GM23248 (cell line): ENCODE measurements at regions not wholly inside any gene's neighbourhood (a gene's known extent, or its start where the extent isn't known, plus 50 kb on each side); places are given as distances from the start of the nearest gene placed in this dataset.

ENCODE experiments used
- DNase-seq: peaks from one replicate; pipeline ENCODE4 v3.0.0-alpha.2; 2015
- H2AFZ ChIP-seq: fragments of 200-600 bp; sonication (generic); 2 replicates; pipeline ENCODE4 v1.6.1; 2016; ENCODE audit warnings: antibody characterized with exemption
- H3F3A ChIP-seq: fragments of 200-600 bp; sonication (generic); 2 replicates; pipeline ENCODE4 v1.6.1; 2016; ENCODE audit warnings: mild to moderate bottlenecking, antibody characterized with exemption, mixed run types; ENCODE audit not compliant: insufficient read depth
- H3K27ac ChIP-seq: fragments of 200-600 bp; sonication (generic); 2 replicates; pipeline ENCODE4 v1.5.1; 2016; ENCODE audit warnings: mild to moderate bottlenecking
- H3K27me3 ChIP-seq: fragments of 200-600 bp; sonication (generic); replicated peaks from 2 replicates; pipeline ENCODE4 v1.6.1; 2016; ENCODE audit warnings: mild to moderate bottlenecking; ENCODE audit not compliant: insufficient read depth
- H3K36me3 ChIP-seq: fragments of 200-600 bp; sonication (generic); 2 replicates; pipeline ENCODE4 v1.6.1; 2016; ENCODE audit warnings: low read depth, mild to moderate bottlenecking
- H3K4me1 ChIP-seq: fragments of 200-600 bp; sonication (generic); 2 replicates; pipeline ENCODE4 v1.6.1; 2016; ENCODE audit warnings: mild to moderate bottlenecking; ENCODE audit not compliant: insufficient read depth
- H3K4me2 ChIP-seq: fragments of 200-600 bp; sonication (generic); one replicate; pipeline ENCODE4 v1.6.1; 2016; ENCODE audit warnings: mild to moderate bottlenecking; ENCODE audit not compliant: unreplicated experiment
- H3K4me3 ChIP-seq: fragments of 200-600 bp; sonication (generic); 2 replicates; pipeline ENCODE4 v1.5.1; 2016; ENCODE audit warnings: mild to moderate bottlenecking
- H3K79me2 ChIP-seq: fragments of 200-600 bp; sonication (generic); 2 replicates; pipeline ENCODE4 v1.6.1; 2016; ENCODE audit warnings: mild to moderate bottlenecking; ENCODE audit not compliant: insufficient read depth
- H3K9ac ChIP-seq: fragments of 200-600 bp; sonication (generic); 2 replicates; pipeline ENCODE4 v1.6.1; 2016; ENCODE audit warnings: mild to moderate bottlenecking
- H3K9me2 ChIP-seq: fragments of 200-600 bp; sonication (generic); 2 replicates; pipeline ENCODE4 v1.6.1; 2016; ENCODE audit warnings: mixed run types, mild to moderate bottlenecking, moderate library complexity; ENCODE audit not compliant: insufficient read depth
- H3K9me3 ChIP-seq: fragments of 200-600 bp; sonication (generic); one replicate; pipeline ENCODE4 v1.6.1; 2017; ENCODE audit warnings: low read depth
- H4K20me1 ChIP-seq: fragments of 200-600 bp; sonication (generic); 2 replicates; pipeline ENCODE4 v1.6.0; 2016; ENCODE audit not compliant: insufficient read depth
- EZH2 ChIP-seq: fragments of 200-600 bp; sonication (generic); IDR thresholded peaks from 2 replicates; pipeline ENCODE4 v1.6.1; 2018; ENCODE audit warnings: antibody characterized with exemption, mild to moderate bottlenecking; ENCODE audit not compliant: insufficient read depth, poor library complexity, severe bottlenecking
- EZH2phosphoT487 ChIP-seq: fragments of 200-600 bp; sonication (generic); IDR thresholded peaks from 2 replicates; pipeline ENCODE4 v1.6.1; 2018; ENCODE audit warnings: antibody characterized with exemption, moderate library complexity, mild to moderate bottlenecking, low read depth; ENCODE audit not compliant: insufficient read depth
- WGBS, 2 experiments: methylation state at CpG; one replicate each; pipeline ENCODE4 v1.1.6; 2015 to 2017; ENCODE audit warnings: low lambda C conversion rate in 2 of 2, low coverage in 1 of 2; ENCODE audit errors: missing lambda C conversion rate in 2 of 2; 5-methylcytosine and 5-hydroxymethylcytosine counted together
- in situ Hi-C: fragments of 300-500 bp; cut with MboI; formaldehyde crosslinking; loops from 2 replicates; pipeline ENCODE4 v1.15.0; 2020

DNA sequence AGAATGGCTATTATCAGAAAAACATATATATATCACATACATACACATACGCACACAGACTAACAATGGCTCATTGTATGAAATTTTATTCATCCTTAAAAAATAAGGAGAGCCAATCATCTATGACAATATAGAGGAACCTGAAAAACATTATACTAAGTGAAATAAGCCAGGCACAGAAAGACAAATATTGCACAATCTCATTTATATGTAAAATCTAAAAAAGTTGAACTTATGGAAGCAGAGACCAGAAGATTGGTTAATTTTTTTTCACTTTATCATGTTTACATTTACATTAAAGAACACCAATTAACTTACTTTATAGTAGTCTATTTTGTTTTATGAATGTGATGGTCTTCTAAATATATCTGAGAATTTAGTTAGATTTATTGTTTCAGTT, 198.7 kb downstream of the KIF2B start:
- no peak for DNase-seq
- Histone ChIP-seq H3K27me3 (no peaks in the 10 kb centered on the region), H3K4me2 (no peak overlapping the region), H3K4me1 (no peaks in the 10 kb centered on the region), H4K20me1 (no peaks in the 10 kb centered on the region), H3K36me3 (no peaks in the 10 kb centered on the region), H3K79me2 (no peaks in the 10 kb centered on the region), H3K9ac (no peak overlapping the region), H3K9me3 (peaks cover 8% of the 10 kb centered on the region), H3K27ac (no peak overlapping the region), H2AFZ (no peak overlapping the region), H3K9me2 (no peaks in the 10 kb centered on the region), H3F3A (no peaks in the 10 kb centered on the region), H3K4me3 (no peak overlapping the region)
- TF ChIP-seq EZH2phosphoT487 (no peak), EZH2 (no peak)
- WGBS, 2 experiments: 76 to 77% methylated on average over 1 of the region's 1 CpG
- in situ Hi-C loops: no loop called here

DNA sequence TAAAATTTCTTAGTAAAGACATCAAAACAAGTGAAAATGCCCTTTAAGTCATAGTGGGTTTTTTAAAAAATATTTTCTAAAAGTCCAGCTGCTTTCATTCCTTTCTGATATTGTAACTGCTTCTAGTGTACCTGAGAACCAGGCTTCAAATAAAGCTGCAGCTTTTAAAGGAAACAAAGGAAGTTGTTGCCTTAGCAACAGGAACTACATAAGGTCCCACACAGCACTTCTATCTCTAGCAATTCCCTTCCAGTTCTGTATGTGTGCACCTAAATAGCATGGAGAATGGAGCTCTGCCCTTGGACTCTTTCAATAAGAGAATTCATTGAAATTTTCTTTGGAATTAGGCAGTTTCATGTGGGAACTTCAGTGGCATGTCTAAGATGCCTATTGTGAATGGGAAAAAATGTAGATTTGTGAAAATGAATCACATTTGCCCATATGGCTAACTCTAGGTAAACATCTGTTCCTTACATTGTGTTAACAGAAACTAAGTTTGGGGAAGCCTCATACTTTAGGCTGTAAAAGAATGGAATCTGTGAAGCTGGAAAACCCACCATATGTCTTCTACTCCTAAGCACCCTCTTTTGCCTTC, 206.4 kb downstream of the KIF2B start:
- H3K79me2 ChIP-seq: no peaks in the 10 kb centered on the region
- no peaks in the 10 kb centered on the region for H3K9me3 ChIP-seq
- no peak overlapping the region for H3K4me3 ChIP-seq
- H3K9me2 ChIP-seq: no peaks in the 10 kb centered on the region
- no peaks in the 10 kb centered on the region for H3F3A ChIP-seq
- H3K27ac ChIP-seq: no peak overlapping the region
- no peaks in the 10 kb centered on the region for H3K27me3 ChIP-seq
- in situ Hi-C loops: no loop called here
- H3K9ac ChIP-seq: no peak overlapping the region
- TF ChIP-seq EZH2phosphoT487 (no peak), EZH2 (no peak)
- DNase-seq: no peak
- H3K36me3 ChIP-seq: no peaks in the 10 kb centered on the region
- H3K4me2 ChIP-seq: no peak overlapping the region
- no peaks in the 10 kb centered on the region for H4K20me1 ChIP-seq
- H3K4me1 ChIP-seq: no peaks in the 10 kb centered on the region
- no peak overlapping the region for H2AFZ ChIP-seq

DNA sequence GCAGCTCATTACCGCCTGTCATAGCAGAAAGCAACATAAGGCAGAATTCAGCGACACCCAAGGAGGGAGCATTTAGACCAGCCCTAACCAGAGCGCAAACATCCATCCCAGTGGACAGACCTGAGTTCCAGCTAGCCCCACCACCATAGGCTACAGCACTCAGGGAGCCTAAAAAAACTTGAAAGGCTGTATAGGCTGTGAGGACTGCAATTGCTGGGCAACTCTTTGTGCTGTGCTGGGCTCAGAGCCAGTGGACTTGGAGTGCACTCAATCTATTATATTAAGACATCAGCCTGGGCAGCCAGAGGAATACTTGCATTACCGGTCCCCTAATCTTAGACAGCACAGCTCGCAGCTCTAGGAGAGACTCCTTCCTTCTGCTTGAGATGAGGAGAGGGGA, 207.3 kb downstream of the KIF2B start:
- H2AFZ ChIP-seq: no peak overlapping the region
- in situ Hi-C loops: no loop called here
- H3K9ac ChIP-seq: no peak overlapping the region
- no peaks in the 10 kb centered on the region for H3K79me2 ChIP-seq
- DNase-seq: no peak
- H3K27ac ChIP-seq: no peak overlapping the region
- WGBS, 2 experiments: 35 to 38% methylated on average over 5 of the region's 5 CpGs
- H3F3A ChIP-seq: no peaks in the 10 kb centered on the region
- H4K20me1 ChIP-seq: no peaks in the 10 kb centered on the region
- H3K9me2 ChIP-seq: no peaks in the 10 kb centered on the region
- no peaks in the 10 kb centered on the region for H3K9me3 ChIP-seq
- H3K36me3 ChIP-seq: no peaks in the 10 kb centered on the region
- no peak overlapping the region for H3K4me2 ChIP-seq
- no peaks in the 10 kb centered on the region for H3K4me1 ChIP-seq
- TF ChIP-seq EZH2phosphoT487 (no peak), EZH2 (no peak)
- H3K27me3 ChIP-seq: no peaks in the 10 kb centered on the region
- no peak overlapping the region for H3K4me3 ChIP-seq

DNA sequence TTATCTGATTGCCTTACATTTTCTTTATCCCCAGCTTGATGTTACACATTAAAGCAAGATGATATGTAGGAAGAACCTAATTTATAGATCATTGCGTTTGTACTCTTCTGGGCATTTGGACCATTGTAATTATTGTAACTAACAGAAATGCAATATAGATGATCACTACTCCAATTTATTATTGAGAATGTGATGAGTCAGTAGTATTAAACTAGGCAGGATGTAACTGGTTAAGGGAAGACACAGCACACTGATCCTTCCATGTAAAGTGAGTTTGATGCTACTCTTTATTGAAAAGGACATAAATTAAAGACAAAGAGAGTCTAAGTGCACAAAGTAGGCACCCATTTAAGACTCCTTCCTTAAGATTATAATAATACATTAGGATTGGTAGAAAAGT, 223.8 kb downstream of the KIF2B start:
- H3K9me2 ChIP-seq: no peaks in the 10 kb centered on the region
- 46 to 60% methylated on average over 1 of the region's 1 CpG for WGBS, 2 experiments
- H3K9ac ChIP-seq: no peak overlapping the region
- no peaks in the 10 kb centered on the region for H3K36me3 ChIP-seq
- H3F3A ChIP-seq: no peaks in the 10 kb centered on the region
- no peak overlapping the region for H3K4me3 ChIP-seq
- H3K4me2 ChIP-seq: no peak overlapping the region
- no peak for TF ChIP-seq EZH2
- TF ChIP-seq EZH2phosphoT487: no peak
- H4K20me1 ChIP-seq: no peaks in the 10 kb centered on the region
- H3K27me3 ChIP-seq: no peaks in the 10 kb centered on the region
- no peaks in the 10 kb centered on the region for H3K9me3 ChIP-seq
- no peak overlapping the region for H3K27ac ChIP-seq
- H3K79me2 ChIP-seq: no peaks in the 10 kb centered on the region
- no peaks in the 10 kb centered on the region for H3K4me1 ChIP-seq
- no peak overlapping the region for H2AFZ ChIP-seq
- in situ Hi-C loops: no loop called here
- no peak for DNase-seq

DNA sequence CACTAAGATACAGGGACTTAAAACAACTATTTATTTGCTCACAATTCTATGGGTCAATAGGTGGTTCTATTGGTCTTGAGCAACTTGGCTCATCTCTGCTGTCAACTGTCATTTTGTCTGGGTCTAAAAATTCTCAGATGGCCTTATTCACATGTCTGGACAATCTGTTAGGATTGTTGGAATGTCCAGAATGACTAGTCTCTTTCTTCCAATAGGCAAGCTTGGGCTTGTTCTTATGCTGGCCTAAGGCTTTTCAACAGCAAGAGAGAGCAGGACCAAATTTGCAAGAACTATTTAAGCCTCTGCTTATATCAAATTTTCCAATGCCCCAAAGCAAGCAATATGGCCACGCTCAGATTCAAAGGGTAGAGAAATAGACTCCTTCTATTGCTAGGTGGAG, 240.9 kb downstream of the KIF2B start:
- H3K79me2 ChIP-seq: no peaks in the 10 kb centered on the region
- WGBS, 2 experiments: 10 to 13% methylated on average over 1 of the region's 1 CpG

More for the DNA sequence above, 240.9 kb downstream of the KIF2B start:
- in situ Hi-C loops: no loop called here
- H3K4me3 ChIP-seq: no peak overlapping the region
- no peak overlapping the region for H3K27ac ChIP-seq
- no peak for TF ChIP-seq EZH2
- no peak for TF ChIP-seq EZH2phosphoT487
- no peak for DNase-seq
- H3K4me2 ChIP-seq: no peak overlapping the region
- H3K4me1 ChIP-seq: no peaks in the 10 kb centered on the region
- H3K9me3 ChIP-seq: no peaks in the 10 kb centered on the region
- no peaks in the 10 kb centered on the region for H3F3A ChIP-seq
- no peaks in the 10 kb centered on the region for H3K27me3 ChIP-seq
- H2AFZ ChIP-seq: no peak overlapping the region
- no peaks in the 10 kb centered on the region for H3K9me2 ChIP-seq
- H3K36me3 ChIP-seq: no peaks in the 10 kb centered on the region
- H3K9ac ChIP-seq: no peak overlapping the region
- no peaks in the 10 kb centered on the region for H4K20me1 ChIP-seq
